ENCODE measurements at regions not wholly inside any gene's neighbourhood (a gene's known extent, or its start where the extent isn't known, plus 50 kb on each side); places are given as distances from the start of the nearest gene placed in this dataset.

GRCh38 chr6:26240157-26241032 is 124.6 kb upstream of the BTN3A2 start:
- intact Hi-C loops (cut with DNase I, micrococcal nuclease): loop anchor here in 1 of 2 experiments (2.0 kb wide), 2 partner anchors 30 to 70 kb away; a partner anchor contains a TSS
- H3K27ac Mint-ChIP-seq: peak overlapping the region; percentile 96

DNA sequence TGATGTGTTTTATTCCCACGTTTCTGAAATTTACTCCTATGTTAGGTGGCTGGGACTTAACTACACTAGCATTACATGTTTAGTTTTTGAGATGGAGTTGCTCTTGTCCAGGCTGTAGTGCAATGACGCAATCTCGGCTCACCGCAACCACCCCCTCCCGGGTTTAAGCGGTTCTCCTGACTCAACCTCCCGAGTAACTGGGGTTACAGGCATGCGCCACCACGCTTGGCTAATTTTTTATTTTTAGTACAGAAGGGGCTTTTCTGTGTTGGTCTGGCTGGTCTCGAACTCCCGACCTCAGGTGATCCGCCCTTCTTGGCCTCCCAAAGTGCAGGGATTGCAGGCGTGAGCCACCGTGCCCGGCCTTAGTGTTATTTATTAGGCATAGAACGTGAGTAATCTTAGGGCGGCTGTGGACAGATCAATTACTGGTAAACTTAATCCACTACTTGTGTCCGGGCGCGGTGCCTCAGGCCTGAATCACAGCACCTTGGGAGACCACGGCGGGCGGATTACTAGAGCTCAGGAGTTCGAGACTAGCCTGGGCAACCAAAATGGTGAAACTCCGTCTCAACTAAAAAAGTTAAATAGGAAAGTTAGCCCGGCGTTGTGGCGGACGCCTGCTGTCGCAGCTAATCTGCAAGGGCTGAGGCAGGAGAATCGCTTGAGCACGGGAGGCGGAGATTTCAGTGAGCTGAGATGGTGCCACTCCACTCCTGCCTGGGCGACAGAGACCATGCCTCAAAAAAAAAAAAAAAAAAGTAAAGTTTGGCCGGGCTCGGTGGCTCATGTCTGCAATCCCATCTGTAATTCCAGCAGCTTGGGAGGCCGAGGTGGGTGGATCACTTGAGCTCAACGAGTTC is 123.7 kb upstream of the BTN3A2 start:
- TF ChIP-seq, protein P1, sequence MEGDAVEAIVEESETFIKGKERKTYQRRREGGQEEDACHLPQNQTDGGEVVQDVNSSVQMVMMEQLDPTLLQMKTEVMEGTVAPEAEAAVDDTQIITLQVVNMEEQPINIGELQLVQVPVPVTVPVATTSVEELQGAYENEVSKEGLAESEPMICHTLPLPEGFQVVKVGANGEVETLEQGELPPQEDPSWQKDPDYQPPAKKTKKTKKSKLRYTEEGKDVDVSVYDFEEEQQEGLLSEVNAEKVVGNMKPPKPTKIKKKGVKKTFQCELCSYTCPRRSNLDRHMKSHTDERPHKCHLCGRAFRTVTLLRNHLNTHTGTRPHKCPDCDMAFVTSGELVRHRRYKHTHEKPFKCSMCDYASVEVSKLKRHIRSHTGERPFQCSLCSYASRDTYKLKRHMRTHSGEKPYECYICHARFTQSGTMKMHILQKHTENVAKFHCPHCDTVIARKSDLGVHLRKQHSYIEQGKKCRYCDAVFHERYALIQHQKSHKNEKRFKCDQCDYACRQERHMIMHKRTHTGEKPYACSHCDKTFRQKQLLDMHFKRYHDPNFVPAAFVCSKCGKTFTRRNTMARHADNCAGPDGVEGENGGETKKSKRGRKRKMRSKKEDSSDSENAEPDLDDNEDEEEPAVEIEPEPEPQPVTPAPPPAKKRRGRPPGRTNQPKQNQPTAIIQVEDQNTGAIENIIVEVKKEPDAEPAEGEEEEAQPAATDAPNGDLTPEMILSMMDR (IDR thresholded peaks at IDR 0.05): no peak
- peaks cover 0 to 12% of the 10 kb centered on the region in 2 experiments for H3K9me3 ChIP-seq (ENCODE audit: control insufficient read depth in 1 of 2, insufficient read depth in 1 of 2, low read length in 2 of 2)
- no peaks in the 10 kb centered on the region for H3K36me3 ChIP-seq (ENCODE audit: insufficient read depth, low read length)
- peaks cover 10% of the 10 kb centered on the region for H3K36me3 Mint-ChIP-seq (ENCODE audit: low read depth)
- ChIA-PET POLR2A (interaction anchor here (0.6 to 4.1 kb wide), 19 partner anchors 8 to 1652 kb away, joined by 3 to 48 read pairs (median 8); a partner anchor contains a TSS), CTCF (interaction anchor here (0.7 kb wide), 2 partner anchors 18 to 37 kb away, joined by 3 read pairs; a partner anchor contains a TSS)
- H3K27me3 ChIP-seq (ENCODE audit: control insufficient read depth in 1 of 2, insufficient read depth in 2 of 2, low read length in 2 of 2): no peaks in the 10 kb centered on the region
- ATAC-seq (ENCODE audit: poor library complexity) (peak; percentile 27), DNase-seq (peak in 11 of 14 experiments; percentile 12 to 83 (median 51))
- H3K4me1 Mint-ChIP-seq (ENCODE audit: low read depth): peaks cover 18% of the 10 kb centered on the region
- peaks cover 10% of the 10 kb centered on the region for H3K9me3 Mint-ChIP-seq
- peaks cover 17% of the 10 kb centered on the region for H3K4me1 ChIP-seq (ENCODE audit: insufficient read depth, low read length)
- H3K4me3 Mint-ChIP-seq: peak overlapping the region; percentile 84
- no peaks in the 10 kb centered on the region for H3K27me3 Mint-ChIP-seq
- H3K27ac Mint-ChIP-seq: peak overlapping the region; percentile 96
- H3K4me3 ChIP-seq (ENCODE audit: low read length): peak overlapping the region; percentile 66
- peak overlapping the region; percentile 78 to 90 for H3K27ac ChIP-seq (ENCODE audit: low read depth in 1 of 2, low read length in 2 of 2)
- intact Hi-C loops (cut with DNase I, micrococcal nuclease): loop anchor here in 1 of 2 experiments (2.0 kb wide), 2 partner anchors 30 to 70 kb away; a partner anchor contains a TSS

More at GRCh38 chr6:26240157-26241032, 124.6 kb upstream of the BTN3A2 start:
- Mint-ChIP-seq H3K4me1 (ENCODE audit: low read depth) (peaks cover 23% of the 10 kb centered on the region), H3K4me3 (peak overlapping the region; percentile 84), H3K36me3 (ENCODE audit: low read depth) (peaks cover 12% of the 10 kb centered on the region), H3K9me3 (peaks cover 10% of the 10 kb centered on the region), H3K27me3 (no peaks in the 10 kb centered on the region)
- Histone ChIP-seq H3K27ac (ENCODE audit: low read depth in 1 of 2, low read length in 2 of 2) (peak overlapping the region; percentile 78 to 90), H3K36me3 (ENCODE audit: insufficient read depth, low read length) (no peaks in the 10 kb centered on the region), H3K4me3 (ENCODE audit: low read length) (peak overlapping the region; percentile 66), H3K4me1 (ENCODE audit: insufficient read depth, low read length) (peaks cover 17% of the 10 kb centered on the region), H3K27me3 (ENCODE audit: control insufficient read depth in 1 of 2, insufficient read depth in 2 of 2, low read length in 2 of 2) (no peaks in the 10 kb centered on the region), H3K9me3 (ENCODE audit: control insufficient read depth in 1 of 2, insufficient read depth in 1 of 2, low read length in 2 of 2) (peaks cover 0 to 12% of the 10 kb centered on the region in 2 experiments)
- TF ChIP-seq, protein P1 (IDR thresholded peaks at IDR 0.05): no peak
- CTCF ChIA-PET: interaction anchor here (0.7 kb wide), 1 partner anchor 17 kb away, joined by 3 read pairs; no protein-coding TSS in a partner anchor
- ATAC-seq (ENCODE audit: poor library complexity) (peak; percentile 76), DNase-seq (peak; percentile 45 to 96 (median 64))
- POLR2A ChIA-PET: interaction anchor here (0.6 to 4.1 kb wide), 18 partner anchors 16 to 1653 kb away, joined by 3 to 48 read pairs (median 7); a partner anchor contains a TSS

DNA sequence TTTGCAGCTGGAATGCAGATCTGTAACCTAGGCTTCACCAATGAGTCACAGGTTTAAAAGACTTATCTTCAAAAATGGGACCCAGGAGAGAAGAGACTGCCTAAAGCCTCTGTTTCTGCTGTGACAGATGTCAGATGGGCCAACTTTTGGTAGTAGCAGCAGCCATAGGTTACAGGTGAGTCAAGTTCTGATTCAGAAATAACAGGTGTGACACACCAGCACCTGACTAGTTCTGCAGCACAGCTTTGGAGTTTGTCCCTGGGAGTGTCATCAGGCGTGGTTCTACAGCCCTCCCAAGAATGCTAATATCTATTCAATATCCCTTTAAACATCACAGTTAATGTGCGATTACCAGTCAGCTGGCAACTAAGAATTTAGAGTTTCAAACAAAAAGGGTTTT is 121.9 kb upstream of the BTN3A2 start:
- Mint-ChIP-seq H3K27ac (no peak overlapping the region), H3K27me3 (no peaks in the 10 kb centered on the region), H3K36me3 (ENCODE audit: low read depth) (peaks cover 10% of the 10 kb centered on the region), H3K4me1 (ENCODE audit: low read depth) (peaks cover 18% of the 10 kb centered on the region), H3K9me3 (peaks cover 10% of the 10 kb centered on the region), H3K4me3 (no peak overlapping the region)
- Histone ChIP-seq H3K27me3 (ENCODE audit: control insufficient read depth in 1 of 2, insufficient read depth in 2 of 2, low read length in 2 of 2) (no peaks in the 10 kb centered on the region), H3K4me1 (ENCODE audit: insufficient read depth, low read length) (peaks cover 17% of the 10 kb centered on the region), H3K27ac (ENCODE audit: low read depth in 1 of 2, low read length in 2 of 2) (no peak overlapping the region), H3K36me3 (ENCODE audit: insufficient read depth, low read length) (no peaks in the 10 kb centered on the region), H3K9me3 (ENCODE audit: control insufficient read depth in 1 of 2, insufficient read depth in 1 of 2, low read length in 2 of 2) (peaks cover 0 to 12% of the 10 kb centered on the region in 2 experiments), H3K4me3 (ENCODE audit: low read length) (no peak overlapping the region)
- intact Hi-C loops (cut with DNase I, micrococcal nuclease): no loop called here
- ATAC-seq (ENCODE audit: poor library complexity) (no peak), DNase-seq (no peak)
- ChIA-PET CTCF (interaction anchor here (1.3 kb wide), 1 partner anchor 55 kb away, joined by 3 read pairs; no protein-coding TSS in a partner anchor), POLR2A (interaction anchor here (0.6 to 4.1 kb wide), 5 partner anchors 9 to 72 kb away, joined by 3 to 48 read pairs (median 33); a partner anchor contains a TSS)
- TF ChIP-seq, protein P1 (IDR thresholded peaks at IDR 0.05): no peak

Measured in CD4-positive, alpha-beta T cell (primary cell).